ENCODE measurements at regions not wholly inside any gene's neighbourhood (a gene's known extent, or its start where the extent isn't known, plus 50 kb on each side); places are given as distances from the start of the nearest gene placed in this dataset.

DNA sequence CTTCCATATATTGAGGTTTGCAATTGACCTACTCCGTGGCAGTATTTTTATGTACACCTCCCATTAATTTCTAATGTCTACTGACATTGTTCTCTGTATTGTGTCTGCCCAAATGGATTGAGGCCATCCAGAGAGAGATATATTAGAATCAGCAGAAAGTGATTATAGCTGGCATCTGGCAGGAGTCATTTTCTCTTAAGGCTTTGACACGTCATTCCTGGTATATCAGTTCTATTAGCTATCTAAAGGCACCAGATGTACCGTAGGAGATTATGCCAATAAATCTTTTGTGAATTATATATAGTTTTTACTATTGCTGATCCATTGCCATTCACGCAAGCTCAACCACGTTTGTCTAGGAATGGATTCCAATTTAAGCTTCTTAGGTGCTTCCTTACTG, 1026.4 kb upstream of the IGFBP7 start:
- no TSS peak for BruUV-seq (replicated peaks)
- POLR2A ChIA-PET: no interaction called here
- FAIRE-seq: no peak

DNA sequence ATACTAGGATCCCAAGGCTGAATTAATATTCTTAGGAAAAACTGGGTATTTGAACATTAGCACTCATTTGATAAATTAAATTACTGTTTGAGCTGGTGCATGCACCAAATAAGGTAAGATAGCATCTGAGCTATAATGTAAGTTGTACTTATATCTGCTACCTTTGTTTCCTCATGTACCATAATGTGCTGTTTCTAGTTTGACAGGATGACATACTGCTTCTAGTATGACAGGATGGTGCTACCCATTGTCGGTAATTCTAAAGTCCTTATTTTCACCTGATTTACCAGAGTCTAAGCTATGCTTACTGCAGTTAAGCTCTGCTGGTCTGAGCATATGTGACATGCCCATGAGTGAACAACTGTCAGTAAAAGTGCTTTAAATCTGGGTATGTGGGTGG, 1017.5 kb upstream of the IGFBP7 start:
- ChIA-PET SMC1A (ENCODE audit: uncharacterized antibody, unreplicated experiment) (no interaction called here), CTCF (interaction anchor here (1.0 kb wide), 1 partner anchor 9 kb away, joined by 4 read pairs; no protein-coding TSS in a partner anchor), RAD21 (ENCODE audit: unreplicated experiment) (no interaction called here), POLR2A (no interaction called here)
- H3K4me1 ChIP-seq (ENCODE audit: control insufficient read depth, insufficient read depth, low read length): no peaks in the 10 kb centered on the region
- H3K27me3 ChIP-seq (replicated peaks in 1 of 2; ENCODE audit: control insufficient read depth in 2 of 2, insufficient read depth in 2 of 2, low read length in 1 of 2): no peaks in the 10 kb centered on the region
- 0% methylated on average over 1 of the region's 1 CpG for WGBS (ENCODE audit: insufficient coverage, insufficient replicate concordance, low lambda C conversion rate, missing lambda C conversion rate)
- H3K9ac ChIP-seq (ENCODE audit: control insufficient read depth, insufficient read depth, low read length): no peak overlapping the region
- H3K36me3 ChIP-seq (ENCODE audit: control insufficient read depth in 2 of 2, insufficient read depth in 2 of 2, low read length in 1 of 2): no peaks in the 10 kb centered on the region
- no peak for ATAC-seq
- H3K9me3 ChIP-seq (replicated peaks; ENCODE audit: control insufficient read depth, insufficient read depth, low read length): no peaks in the 10 kb centered on the region
- H4K20me1 ChIP-seq (ENCODE audit: control insufficient read depth, insufficient read depth): no peaks in the 10 kb centered on the region
- BruUV-seq (replicated peaks): no TSS peak
- DNase-seq (ENCODE audit: low read depth, low spot score): no peak
- H3K79me2 ChIP-seq (ENCODE audit: control insufficient read depth, insufficient read depth, low read length): no peaks in the 10 kb centered on the region
- intact Hi-C loops (cut with micrococcal nuclease; ENCODE audit: unreplicated experiment): no loop called here
- no peak overlapping the region for H2AFZ ChIP-seq (ENCODE audit: control insufficient read depth, low read depth, low read length)
- no peak for FAIRE-seq
- H3K4me2 ChIP-seq (ENCODE audit: control insufficient read depth, insufficient read depth): no peak overlapping the region
- in situ Hi-C loops (cut with MboI): no loop called here
- H3K27ac ChIP-seq (ENCODE audit: control insufficient read depth, insufficient read depth): no peak overlapping the region
- H3K4me3 ChIP-seq: no peak overlapping the region
- TF ChIP-seq RAD21 (IDR thresholded peaks at IDR 0.05; ENCODE audit: insufficient read depth, low read depth, low read length) (no peak), RCOR1 (conservative IDR thresholded peaks at IDR 0.05; ENCODE audit: low read depth, low read length) (no peak), FOXK2 (IDR thresholded peaks at IDR 0.05) (no peak)
- TF ChIP-seq, protein P1, sequence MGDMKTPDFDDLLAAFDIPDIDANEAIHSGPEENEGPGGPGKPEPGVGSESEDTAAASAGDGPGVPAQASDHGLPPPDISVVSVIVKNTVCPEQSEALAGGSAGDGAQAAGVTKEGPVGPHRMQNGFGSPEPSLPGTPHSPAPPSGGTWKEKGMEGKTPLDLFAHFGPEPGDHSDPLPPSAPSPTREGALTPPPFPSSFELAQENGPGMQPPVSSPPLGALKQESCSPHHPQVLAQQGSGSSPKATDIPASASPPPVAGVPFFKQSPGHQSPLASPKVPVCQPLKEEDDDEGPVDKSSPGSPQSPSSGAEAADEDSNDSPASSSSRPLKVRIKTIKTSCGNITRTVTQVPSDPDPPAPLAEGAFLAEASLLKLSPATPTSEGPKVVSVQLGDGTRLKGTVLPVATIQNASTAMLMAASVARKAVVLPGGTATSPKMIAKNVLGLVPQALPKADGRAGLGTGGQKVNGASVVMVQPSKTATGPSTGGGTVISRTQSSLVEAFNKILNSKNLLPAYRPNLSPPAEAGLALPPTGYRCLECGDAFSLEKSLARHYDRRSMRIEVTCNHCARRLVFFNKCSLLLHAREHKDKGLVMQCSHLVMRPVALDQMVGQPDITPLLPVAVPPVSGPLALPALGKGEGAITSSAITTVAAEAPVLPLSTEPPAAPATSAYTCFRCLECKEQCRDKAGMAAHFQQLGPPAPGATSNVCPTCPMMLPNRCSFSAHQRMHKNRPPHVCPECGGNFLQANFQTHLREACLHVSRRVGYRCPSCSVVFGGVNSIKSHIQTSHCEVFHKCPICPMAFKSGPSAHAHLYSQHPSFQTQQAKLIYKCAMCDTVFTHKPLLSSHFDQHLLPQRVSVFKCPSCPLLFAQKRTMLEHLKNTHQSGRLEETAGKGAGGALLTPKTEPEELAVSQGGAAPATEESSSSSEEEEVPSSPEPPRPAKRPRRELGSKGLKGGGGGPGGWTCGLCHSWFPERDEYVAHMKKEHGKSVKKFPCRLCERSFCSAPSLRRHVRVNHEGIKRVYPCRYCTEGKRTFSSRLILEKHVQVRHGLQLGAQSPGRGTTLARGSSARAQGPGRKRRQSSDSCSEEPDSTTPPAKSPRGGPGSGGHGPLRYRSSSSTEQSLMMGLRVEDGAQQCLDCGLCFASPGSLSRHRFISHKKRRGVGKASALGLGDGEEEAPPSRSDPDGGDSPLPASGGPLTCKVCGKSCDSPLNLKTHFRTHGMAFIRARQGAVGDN (IDR thresholded peaks at IDR 0.05): no peak
- TF ChIP-seq, protein P2, sequence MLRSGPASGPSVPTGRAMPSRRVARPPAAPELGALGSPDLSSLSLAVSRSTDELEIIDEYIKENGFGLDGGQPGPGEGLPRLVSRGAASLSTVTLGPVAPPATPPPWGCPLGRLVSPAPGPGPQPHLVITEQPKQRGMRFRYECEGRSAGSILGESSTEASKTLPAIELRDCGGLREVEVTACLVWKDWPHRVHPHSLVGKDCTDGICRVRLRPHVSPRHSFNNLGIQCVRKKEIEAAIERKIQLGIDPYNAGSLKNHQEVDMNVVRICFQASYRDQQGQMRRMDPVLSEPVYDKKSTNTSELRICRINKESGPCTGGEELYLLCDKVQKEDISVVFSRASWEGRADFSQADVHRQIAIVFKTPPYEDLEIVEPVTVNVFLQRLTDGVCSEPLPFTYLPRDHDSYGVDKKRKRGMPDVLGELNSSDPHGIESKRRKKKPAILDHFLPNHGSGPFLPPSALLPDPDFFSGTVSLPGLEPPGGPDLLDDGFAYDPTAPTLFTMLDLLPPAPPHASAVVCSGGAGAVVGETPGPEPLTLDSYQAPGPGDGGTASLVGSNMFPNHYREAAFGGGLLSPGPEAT (IDR thresholded peaks at IDR 0.05; ENCODE audit: low read depth): no peak

More for the DNA sequence above, 1026.4 kb upstream of the IGFBP7 start:
- ChIA-PET RAD21 (ENCODE audit: unreplicated experiment) (no interaction called here), SMC1A (ENCODE audit: uncharacterized antibody, unreplicated experiment) (interaction anchor here (1.2 to 1.5 kb wide), 2 partner anchors 13 to 44 kb away, joined by 4 read pairs; no protein-coding TSS in a partner anchor), CTCF (no interaction called here)
- Histone ChIP-seq H3K27ac (ENCODE audit: control insufficient read depth, insufficient read depth) (no peak overlapping the region), H3K27me3 (replicated peaks in 1 of 2; ENCODE audit: control insufficient read depth in 2 of 2, insufficient read depth in 2 of 2, low read length in 1 of 2) (no peaks in the 10 kb centered on the region), H3K9me3 (replicated peaks; ENCODE audit: control insufficient read depth, insufficient read depth, low read length) (no peaks in the 10 kb centered on the region), H3K36me3 (ENCODE audit: control insufficient read depth in 2 of 2, insufficient read depth in 2 of 2, low read length in 1 of 2) (no peaks in the 10 kb centered on the region), H3K9ac (ENCODE audit: control insufficient read depth, insufficient read depth, low read length) (no peak overlapping the region), H4K20me1 (ENCODE audit: control insufficient read depth, insufficient read depth) (no peaks in the 10 kb centered on the region), H3K4me2 (ENCODE audit: control insufficient read depth, insufficient read depth) (no peak overlapping the region), H3K79me2 (ENCODE audit: control insufficient read depth, insufficient read depth, low read length) (no peaks in the 10 kb centered on the region), H2AFZ (ENCODE audit: control insufficient read depth, low read depth, low read length) (no peak overlapping the region), H3K4me1 (ENCODE audit: control insufficient read depth, insufficient read depth, low read length) (no peaks in the 10 kb centered on the region), H3K4me3 (no peak overlapping the region)
- DNase-seq (ENCODE audit: low read depth, low spot score): no peak
- intact Hi-C loops (cut with micrococcal nuclease; ENCODE audit: unreplicated experiment): no loop called here
- in situ Hi-C loops (cut with MboI): no loop called here
- WGBS (ENCODE audit: insufficient coverage, insufficient replicate concordance, low lambda C conversion rate, missing lambda C conversion rate): 30% methylated on average over 5 of the region's 5 CpGs
- no peak for TF ChIP-seq SPI1 (IDR thresholded peaks at IDR 0.05; ENCODE audit: borderline replicate concordance, insufficient read depth, low read depth, low read length)
- TF ChIP-seq, protein P3, sequence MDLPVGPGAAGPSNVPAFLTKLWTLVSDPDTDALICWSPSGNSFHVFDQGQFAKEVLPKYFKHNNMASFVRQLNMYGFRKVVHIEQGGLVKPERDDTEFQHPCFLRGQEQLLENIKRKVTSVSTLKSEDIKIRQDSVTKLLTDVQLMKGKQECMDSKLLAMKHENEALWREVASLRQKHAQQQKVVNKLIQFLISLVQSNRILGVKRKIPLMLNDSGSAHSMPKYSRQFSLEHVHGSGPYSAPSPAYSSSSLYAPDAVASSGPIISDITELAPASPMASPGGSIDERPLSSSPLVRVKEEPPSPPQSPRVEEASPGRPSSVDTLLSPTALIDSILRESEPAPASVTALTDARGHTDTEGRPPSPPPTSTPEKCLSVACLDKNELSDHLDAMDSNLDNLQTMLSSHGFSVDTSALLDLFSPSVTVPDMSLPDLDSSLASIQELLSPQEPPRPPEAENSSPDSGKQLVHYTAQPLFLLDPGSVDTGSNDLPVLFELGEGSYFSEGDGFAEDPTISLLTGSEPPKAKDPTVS (IDR thresholded peaks at IDR 0.05; ENCODE audit: low read depth, low read length): no peak
- TF ChIP-seq EGR1 (IDR thresholded peaks at IDR 0.05; ENCODE audit: borderline replicate concordance in 1 of 2, low read depth in 2 of 2, low read length in 2 of 2): no peak
- TF ChIP-seq KAT2A (conservative IDR thresholded peaks at IDR 0.05; ENCODE audit: control insufficient read depth, low read depth, low read length): no peak
- TF ChIP-seq CBX5 (IDR thresholded peaks at IDR 0.05; ENCODE audit: low read depth): no peak
- no peak for TF ChIP-seq CHD1 (IDR thresholded peaks at IDR 0.05; ENCODE audit: low read depth, low read length)
- no peak for TF ChIP-seq MTA2 (IDR thresholded peaks at IDR 0.05; ENCODE audit: low read depth)
- no peak for TF ChIP-seq NRF1 (conservative IDR thresholded peaks at IDR 0.05; ENCODE audit: low read depth, low read length)
- TF ChIP-seq, protein P4, sequence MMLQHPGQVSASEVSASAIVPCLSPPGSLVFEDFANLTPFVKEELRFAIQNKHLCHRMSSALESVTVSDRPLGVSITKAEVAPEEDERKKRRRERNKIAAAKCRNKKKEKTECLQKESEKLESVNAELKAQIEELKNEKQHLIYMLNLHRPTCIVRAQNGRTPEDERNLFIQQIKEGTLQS (IDR thresholded peaks at IDR 0.05; ENCODE audit: borderline replicate concordance, extremely low read depth, low read depth, low read length): no peak
- TF ChIP-seq BACH1 (IDR thresholded peaks at IDR 0.05; ENCODE audit: borderline replicate concordance): no peak
- no peak for ATAC-seq

All from GM12878 (cell line).